ENCODE measurements at regions not wholly inside any gene's neighbourhood (a gene's known extent, or its start where the extent isn't known, plus 50 kb on each side); places are given as distances from the start of the nearest gene placed in this dataset.

DNA sequence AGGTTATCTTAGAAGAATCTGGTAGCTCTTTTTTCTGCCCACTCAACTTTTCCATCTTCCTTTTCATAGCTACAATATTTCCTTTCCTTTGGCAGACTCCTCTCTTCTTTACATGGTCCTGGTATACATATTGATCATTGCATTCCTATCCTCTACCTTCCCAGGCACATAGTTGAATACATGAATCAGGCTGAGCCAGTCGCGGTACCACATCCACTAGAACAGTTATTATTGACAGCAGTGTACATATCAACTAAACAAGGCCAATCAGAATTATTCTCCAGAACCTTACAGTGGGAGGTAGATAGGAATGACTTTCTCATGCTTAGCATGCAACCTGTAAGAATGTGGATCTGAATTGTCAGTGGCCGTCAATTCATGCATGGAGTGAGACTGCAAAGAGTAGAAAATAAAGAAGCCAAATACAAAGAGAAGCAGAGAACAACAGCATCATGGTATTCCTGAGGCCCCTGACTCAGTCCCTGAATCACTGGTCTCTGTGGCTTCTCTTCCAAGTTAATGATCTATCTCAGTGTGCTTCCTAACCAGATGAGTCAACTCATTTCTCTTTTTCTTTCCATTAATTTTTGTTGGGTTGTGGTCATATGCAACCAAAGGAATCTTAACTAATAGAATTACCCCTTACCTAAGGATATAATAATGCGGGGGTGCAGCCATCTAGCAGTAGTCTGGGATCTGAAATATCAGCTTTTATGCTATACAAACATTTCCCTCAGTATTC lies 60.9 kb upstream of the DCBLD2 start (continued):
- TF ChIP-seq TCF4 (CRISPR knock-in tag; IDR thresholded peaks at IDR 0.05; ENCODE audit: borderline replicate concordance) (no peak), ZNF8 (CRISPR knock-in tag; IDR thresholded peaks at IDR 0.05) (no peak), POU6F1 (CRISPR knock-in tag; IDR thresholded peaks at IDR 0.05; ENCODE audit: borderline replicate concordance, low read depth) (no peak)

DNA sequence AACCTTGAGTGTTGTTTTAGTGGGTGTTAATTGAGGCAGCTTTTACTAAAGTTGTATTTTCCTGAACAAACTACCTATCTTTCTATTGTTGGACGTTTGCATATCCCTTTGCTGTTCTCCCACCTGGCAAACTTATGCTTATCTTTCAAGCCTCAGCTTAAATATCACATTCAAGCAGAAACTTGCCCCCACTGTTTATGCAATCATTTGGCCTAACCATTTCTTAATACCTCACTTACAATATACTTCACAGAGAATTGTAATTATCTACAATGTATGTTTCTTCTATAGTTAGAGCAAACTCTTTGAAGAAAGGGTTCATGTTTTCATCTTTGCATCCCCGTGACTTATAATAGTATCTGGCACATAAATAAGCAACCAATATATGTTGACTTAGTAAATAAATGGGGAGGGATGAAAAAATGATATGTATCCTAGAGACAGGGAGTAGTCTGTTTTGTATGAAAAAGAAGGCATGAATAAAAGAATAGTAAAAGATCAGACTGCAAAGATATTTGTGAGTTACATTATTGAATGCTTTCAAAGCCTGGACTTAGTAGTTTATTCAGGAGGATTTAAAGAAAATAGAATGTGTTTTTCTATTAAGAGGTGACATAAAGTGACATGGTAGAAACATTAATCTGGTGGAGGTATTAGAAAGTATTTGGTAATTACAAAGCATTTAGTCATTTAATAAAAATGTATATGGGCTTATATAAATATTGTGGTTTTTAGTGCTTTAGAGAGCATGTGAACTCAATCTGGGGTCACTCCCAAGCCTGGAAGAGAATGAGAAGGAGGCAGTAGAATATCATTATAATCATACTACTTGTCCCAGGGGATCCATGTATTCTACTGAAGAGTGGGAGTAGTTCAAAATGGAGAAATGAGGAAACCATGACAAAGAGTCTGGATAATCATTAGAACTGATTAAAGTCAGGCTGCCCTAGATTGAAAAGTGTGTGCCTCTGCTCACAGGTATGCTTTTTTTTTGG lies 60.0 kb upstream of the DCBLD2 start:
- TF ChIP-seq BACH2 (CRISPR knock-in tag; IDR thresholded peaks at IDR 0.05; ENCODE audit: borderline replicate concordance) (no peak), TOX (CRISPR knock-in tag; IDR thresholded peaks at IDR 0.05; ENCODE audit: borderline replicate concordance) (no peak), ZNF565 (CRISPR knock-in tag; conservative IDR thresholded peaks at IDR 0.05; ENCODE audit: low read depth) (no peak), ZNF70 (CRISPR knock-in tag; IDR thresholded peaks at IDR 0.05) (no peak), RARB (CRISPR knock-in tag; IDR thresholded peaks at IDR 0.05) (no peak), ZC3H10 (CRISPR knock-in tag; IDR thresholded peaks at IDR 0.05) (no peak)
- peak; percentile 32; the same call in 2 of the 3 replicates for ATAC-seq

- no peak for TF ChIP-seq ZNF70 (CRISPR knock-in tag; IDR thresholded peaks at IDR 0.05)
- TF ChIP-seq CSRNP3 (CRISPR knock-in tag; IDR thresholded peaks at IDR 0.05), result no peak
- no peak for TF ChIP-seq ZNF565 (CRISPR knock-in tag; conservative IDR thresholded peaks at IDR 0.05; ENCODE audit: low read depth)
- TF ChIP-seq OSR1 (CRISPR knock-in tag; IDR thresholded peaks at IDR 0.05), result no peak
- TF ChIP-seq POU6F1 (CRISPR knock-in tag; IDR thresholded peaks at IDR 0.05; ENCODE audit: borderline replicate concordance, low read depth), result no peak
- no peak for TF ChIP-seq PPARA (CRISPR knock-in tag; IDR thresholded peaks at IDR 0.05; ENCODE audit: borderline replicate concordance)
- no peak for TF ChIP-seq RARB (CRISPR knock-in tag; IDR thresholded peaks at IDR 0.05)
- no peak for TF ChIP-seq ZC3H10 (CRISPR knock-in tag; IDR thresholded peaks at IDR 0.05)
- no peak for TF ChIP-seq ZNF8 (CRISPR knock-in tag; IDR thresholded peaks at IDR 0.05)
- TF ChIP-seq ZFP3 (CRISPR knock-in tag; IDR thresholded peaks at IDR 0.05), result no peak
- TF ChIP-seq ARNTL (CRISPR knock-in tag; IDR thresholded peaks at IDR 0.05; ENCODE audit: borderline replicate concordance, low read depth), result no peak
- TF ChIP-seq TCF4 (CRISPR knock-in tag; IDR thresholded peaks at IDR 0.05; ENCODE audit: borderline replicate concordance), result no peak
- no peak for TF ChIP-seq TOX (CRISPR knock-in tag; IDR thresholded peaks at IDR 0.05; ENCODE audit: borderline replicate concordance)
- no peak for TF ChIP-seq CSDC2 (CRISPR knock-in tag; IDR thresholded peaks at IDR 0.05)
- no peak for ATAC-seq
Measured at GRCh38 chr3:98957681-98958080, 56.2 kb upstream of the DCBLD2 start.

- TF ChIP-seq ZNF70 (CRISPR knock-in tag; IDR thresholded peaks at IDR 0.05) (no peak), ZC3H10 (CRISPR knock-in tag; IDR thresholded peaks at IDR 0.05) (no peak), ZFP30 (CRISPR knock-in tag; IDR thresholded peaks at IDR 0.05) (no peak), ZFP3 (CRISPR knock-in tag; IDR thresholded peaks at IDR 0.05) (no peak), SNAI2 (CRISPR knock-in tag; IDR thresholded peaks at IDR 0.05) (no peak), CSRNP3 (CRISPR knock-in tag; IDR thresholded peaks at IDR 0.05) (no peak), CSDC2 (CRISPR knock-in tag; IDR thresholded peaks at IDR 0.05) (no peak), ZNF565 (CRISPR knock-in tag; conservative IDR thresholded peaks at IDR 0.05; ENCODE audit: low read depth) (no peak), ISL1 (CRISPR knock-in tag; IDR thresholded peaks at IDR 0.05) (no peak), PATZ1 (CRISPR knock-in tag; IDR thresholded peaks at IDR 0.05; ENCODE audit: borderline replicate concordance) (no peak), TCF4 (CRISPR knock-in tag; IDR thresholded peaks at IDR 0.05; ENCODE audit: borderline replicate concordance) (no peak)
- TF ChIP-seq, protein P1, sequence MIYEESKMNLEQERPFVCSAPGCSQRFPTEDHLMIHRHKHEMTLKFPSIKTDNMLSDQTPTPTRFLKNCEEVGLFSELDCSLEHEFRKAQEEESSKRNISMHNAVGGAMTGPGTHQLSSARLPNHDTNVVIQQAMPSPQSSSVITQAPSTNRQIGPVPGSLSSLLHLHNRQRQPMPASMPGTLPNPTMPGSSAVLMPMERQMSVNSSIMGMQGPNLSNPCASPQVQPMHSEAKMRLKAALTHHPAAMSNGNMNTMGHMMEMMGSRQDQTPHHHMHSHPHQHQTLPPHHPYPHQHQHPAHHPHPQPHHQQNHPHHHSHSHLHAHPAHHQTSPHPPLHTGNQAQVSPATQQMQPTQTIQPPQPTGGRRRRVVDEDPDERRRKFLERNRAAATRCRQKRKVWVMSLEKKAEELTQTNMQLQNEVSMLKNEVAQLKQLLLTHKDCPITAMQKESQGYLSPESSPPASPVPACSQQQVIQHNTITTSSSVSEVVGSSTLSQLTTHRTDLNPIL (CRISPR knock-in tag; IDR thresholded peaks at IDR 0.05; ENCODE audit: low read depth), result no peak
- no peak for ATAC-seq
Measured at GRCh38 chr3:98956008-98956407, 54.5 kb upstream of the DCBLD2 start.

Data from SK-N-SH treated with all-trans-retinoic acid at 6 μM for 48 hours (cell line).